A673 (cell line): ENCODE measurements at regions not wholly inside any gene's neighbourhood (a gene's known extent, or its start where the extent isn't known, plus 50 kb on each side); places are given as distances from the start of the nearest gene placed in this dataset.

Experiments
- EZH2 ChIP-seq: fragments of 200-600 bp; sonication (generic); IDR thresholded peaks from 2 replicates; pipeline ENCODE4 v1.6.1; 2017; ENCODE audit warnings: borderline replicate concordance, low read depth, mild to moderate bottlenecking, mixed read lengths, antibody characterized with exemption, low read length; ENCODE audit not compliant: poor library complexity, severe bottlenecking
- TF ChIP-seq, protein P1 (sequence below): fragments of 300-800, 200-600 bp; sonication (generic); conservative IDR thresholded peaks from 2 replicates; pipeline ENCODE4 v1.5.1; 2017; ENCODE audit warnings: low read depth, mild to moderate bottlenecking, antibody characterized with exemption, low read length, moderate library complexity, mixed read lengths

DNA sequence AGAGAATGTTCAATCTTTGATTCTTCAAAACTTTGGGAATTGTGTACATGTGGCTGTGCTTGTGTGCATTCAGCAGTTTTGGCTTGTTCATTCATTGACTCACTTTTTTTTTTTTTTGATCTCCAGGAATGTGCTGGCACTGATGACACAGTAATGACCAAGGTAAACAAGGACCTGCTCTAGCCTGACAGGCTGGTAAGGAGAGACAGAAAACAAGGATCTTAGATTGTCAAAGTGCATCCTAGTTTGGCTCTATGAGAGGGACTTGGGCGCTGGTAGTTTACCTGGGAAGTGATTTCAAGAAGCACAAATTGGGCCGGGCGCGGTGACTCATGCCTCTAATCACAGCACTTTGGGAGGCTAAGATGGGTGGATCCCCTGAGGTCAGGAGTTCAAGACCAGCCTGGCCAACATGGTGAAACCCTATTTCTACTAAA, 233.1 kb upstream of the WSCD1 start:
- TF ChIP-seq, protein P1, sequence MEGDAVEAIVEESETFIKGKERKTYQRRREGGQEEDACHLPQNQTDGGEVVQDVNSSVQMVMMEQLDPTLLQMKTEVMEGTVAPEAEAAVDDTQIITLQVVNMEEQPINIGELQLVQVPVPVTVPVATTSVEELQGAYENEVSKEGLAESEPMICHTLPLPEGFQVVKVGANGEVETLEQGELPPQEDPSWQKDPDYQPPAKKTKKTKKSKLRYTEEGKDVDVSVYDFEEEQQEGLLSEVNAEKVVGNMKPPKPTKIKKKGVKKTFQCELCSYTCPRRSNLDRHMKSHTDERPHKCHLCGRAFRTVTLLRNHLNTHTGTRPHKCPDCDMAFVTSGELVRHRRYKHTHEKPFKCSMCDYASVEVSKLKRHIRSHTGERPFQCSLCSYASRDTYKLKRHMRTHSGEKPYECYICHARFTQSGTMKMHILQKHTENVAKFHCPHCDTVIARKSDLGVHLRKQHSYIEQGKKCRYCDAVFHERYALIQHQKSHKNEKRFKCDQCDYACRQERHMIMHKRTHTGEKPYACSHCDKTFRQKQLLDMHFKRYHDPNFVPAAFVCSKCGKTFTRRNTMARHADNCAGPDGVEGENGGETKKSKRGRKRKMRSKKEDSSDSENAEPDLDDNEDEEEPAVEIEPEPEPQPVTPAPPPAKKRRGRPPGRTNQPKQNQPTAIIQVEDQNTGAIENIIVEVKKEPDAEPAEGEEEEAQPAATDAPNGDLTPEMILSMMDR = no peak
- no peak for TF ChIP-seq EZH2
